ENCODE measurements at regions not wholly inside any gene's neighbourhood (a gene's known extent, or its start where the extent isn't known, plus 50 kb on each side); places are given as distances from the start of the nearest gene placed in this dataset.
"Not testable (repeated sequence)": the region's sequence is repeated elsewhere in the genome, so short reads cannot be mapped to it uniquely, and the experiment has no call there.

DNA sequence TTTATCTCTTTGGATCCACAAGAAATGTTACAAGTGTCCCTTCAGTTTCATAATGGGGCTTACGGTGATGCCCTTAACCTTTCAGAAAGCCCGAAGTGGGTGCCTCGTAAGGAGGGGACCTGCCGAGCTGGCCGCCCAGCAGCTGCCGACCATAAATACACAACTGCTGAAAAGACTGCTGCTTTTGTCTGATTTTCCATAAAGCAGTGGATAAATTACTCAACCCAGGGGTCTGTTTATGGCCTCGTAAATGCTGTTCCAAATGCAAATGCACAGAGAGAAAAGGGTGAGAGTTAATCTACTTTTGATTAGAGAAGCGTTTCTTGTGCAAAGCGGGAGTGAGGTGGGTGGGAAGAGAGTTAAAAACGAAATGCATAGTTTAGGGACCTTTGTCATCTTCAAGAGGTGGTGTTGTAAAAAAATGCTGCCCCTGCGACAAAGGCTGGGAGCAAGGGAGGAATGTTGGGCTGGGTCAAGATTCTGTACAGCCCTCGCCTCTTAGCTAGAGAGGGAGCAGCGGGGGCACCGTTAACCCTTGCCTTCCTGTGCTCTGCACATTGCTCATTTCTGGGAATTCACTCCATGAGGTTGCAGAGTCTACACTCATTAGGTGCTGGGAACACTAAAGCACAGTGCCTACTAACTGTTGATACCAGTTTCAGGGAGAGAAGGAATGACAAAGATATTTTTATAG lies 112.0 kb upstream of the MTHFD1L start:
- no peak for DNase-seq
- no peak overlapping the region for H3K9ac ChIP-seq (ENCODE audit: low read depth in 2 of 2, low read length in 2 of 2)
- no peaks in the 10 kb centered on the region for H3K27me3 ChIP-seq
- H3K4me3 ChIP-seq: no peak overlapping the region
- no peak for TF ChIP-seq CTCF (IDR thresholded peaks at IDR 0.05)
- intact Hi-C loops (cut with DNase I): no loop called here
- H3K4me1 ChIP-seq: no peaks in the 10 kb centered on the region
- no peaks in the 10 kb centered on the region for H3K9me3 ChIP-seq
- H3K36me3 ChIP-seq: no peaks in the 10 kb centered on the region
- no peak overlapping the region for H3K27ac ChIP-seq

DNA sequence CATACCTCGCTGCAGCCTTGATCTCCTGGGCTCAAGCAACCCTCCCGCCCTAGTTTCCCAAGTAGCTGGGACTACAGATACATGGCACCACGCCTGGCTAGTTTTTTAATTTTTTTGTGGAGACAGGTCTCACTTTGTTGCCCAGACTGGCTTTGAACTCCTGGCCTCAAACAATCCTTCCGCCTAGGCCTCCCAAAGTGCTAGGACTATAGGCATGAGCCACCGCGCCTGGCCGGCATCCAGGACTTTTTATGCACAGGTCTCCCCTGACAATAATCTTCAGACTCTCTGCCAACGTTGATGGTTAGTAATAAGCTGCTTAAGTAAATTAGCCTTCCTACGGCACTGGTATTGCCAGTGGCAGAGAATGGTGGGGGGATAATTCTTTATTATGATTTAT lies 110.5 kb upstream of the MTHFD1L start:
- no peak for TF ChIP-seq CTCF (IDR thresholded peaks at IDR 0.05)
- Histone ChIP-seq H3K27me3 (no peaks in the 10 kb centered on the region), H3K36me3 (no peaks in the 10 kb centered on the region), H3K9me3 (no peaks in the 10 kb centered on the region), H3K4me3 (no peak overlapping the region), H3K4me1 (no peaks in the 10 kb centered on the region), H3K27ac (no peak overlapping the region), H3K9ac (ENCODE audit: low read depth in 2 of 2, low read length in 2 of 2) (no peak overlapping the region)
- intact Hi-C loops (cut with DNase I): no loop called here
- DNase-seq: no peak

GRCh38 chr6:150755524-150755923 lies 110.0 kb upstream of the MTHFD1L start:
- H3K27ac ChIP-seq: no peak overlapping the region
- H3K36me3 ChIP-seq: no peaks in the 10 kb centered on the region
- no peak for DNase-seq
- no peak for TF ChIP-seq CTCF (IDR thresholded peaks at IDR 0.05)
- H3K27me3 ChIP-seq: no peaks in the 10 kb centered on the region
- H3K4me3 ChIP-seq: no peak overlapping the region
- no peak overlapping the region for H3K9ac ChIP-seq (ENCODE audit: low read depth in 2 of 2, low read length in 2 of 2)
- no peaks in the 10 kb centered on the region for H3K4me1 ChIP-seq
- H3K9me3 ChIP-seq: no peaks in the 10 kb centered on the region
- intact Hi-C loops (cut with DNase I): no loop called here

DNA sequence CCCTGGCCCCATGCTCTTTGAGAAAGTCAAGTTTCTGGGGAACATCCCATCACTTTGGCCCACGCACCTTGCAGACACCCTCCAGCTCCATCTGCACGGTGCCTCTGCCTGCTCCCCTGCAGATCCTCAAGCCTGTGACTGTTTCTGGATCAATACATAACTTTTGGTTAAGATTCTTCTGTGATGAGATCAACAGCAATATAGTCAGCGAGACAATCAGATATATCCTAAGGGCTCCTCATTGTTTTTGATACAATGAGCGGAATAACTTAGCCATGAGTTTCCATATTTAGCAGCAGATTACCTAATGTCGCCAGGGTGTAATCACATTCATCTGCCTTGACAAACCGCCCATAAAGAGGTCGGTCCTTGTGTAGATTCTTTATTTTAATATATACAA lies 109.3 kb upstream of the MTHFD1L start:
- Histone ChIP-seq H3K9me3 (no peaks in the 10 kb centered on the region), H3K27me3 (no peaks in the 10 kb centered on the region), H3K36me3 (no peaks in the 10 kb centered on the region), H3K9ac (ENCODE audit: low read depth in 2 of 2, low read length in 2 of 2) (no peak overlapping the region), H3K4me3 (no peak overlapping the region), H3K27ac (no peak overlapping the region), H3K4me1 (no peaks in the 10 kb centered on the region)
- no peak for DNase-seq
- TF ChIP-seq CTCF (IDR thresholded peaks at IDR 0.05): no peak
- intact Hi-C loops (cut with DNase I): no loop called here

DNA sequence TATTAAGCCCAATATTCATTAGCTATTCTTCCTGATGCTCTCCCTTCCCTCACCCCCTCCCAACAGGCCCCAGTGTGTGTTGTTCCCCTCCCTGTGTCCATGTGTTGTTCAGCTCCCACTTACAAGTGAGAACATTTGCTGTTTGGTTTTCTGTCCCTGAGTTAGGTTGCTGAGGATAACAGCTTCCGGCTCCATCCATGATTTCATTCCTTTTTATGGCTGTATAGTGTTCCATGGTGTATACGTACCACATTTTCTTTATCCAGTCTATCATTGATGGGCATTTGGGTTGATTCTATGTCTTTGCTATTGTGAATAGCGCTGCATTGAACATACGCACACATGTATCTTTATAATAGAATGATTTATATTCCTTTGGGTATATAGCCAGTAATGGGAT lies 107.7 kb upstream of the MTHFD1L start:
- H3K36me3 ChIP-seq; DNase-seq; H3K9ac ChIP-seq (ENCODE audit: low read depth in 2 of 2, low read length in 2 of 2); intact Hi-C loops (cut with DNase I); H3K4me1 ChIP-seq; H3K9me3 ChIP-seq; H3K27ac ChIP-seq; H3K4me3 ChIP-seq; H3K27me3 ChIP-seq: not testable (repeated sequence)

GRCh38 chr6:150759483-150759882 lies 106.0 kb upstream of the MTHFD1L start:
- Histone ChIP-seq H3K4me1 (no peaks in the 10 kb centered on the region), H3K9me3 (no peaks in the 10 kb centered on the region), H3K4me3 (no peak overlapping the region), H3K27me3 (no peaks in the 10 kb centered on the region), H3K27ac (no peak overlapping the region), H3K36me3 (no peaks in the 10 kb centered on the region), H3K9ac (ENCODE audit: low read depth in 2 of 2, low read length in 2 of 2) (no peak overlapping the region)
- intact Hi-C loops (cut with DNase I): no loop called here
- no peak for DNase-seq
- TF ChIP-seq CTCF (IDR thresholded peaks at IDR 0.05): no peak

All from colonic mucosa (tissue), 4 donors.